Type B pancreatic cell (in vitro differentiated cells): ENCODE measurements at regions not wholly inside any gene's neighbourhood (a gene's known extent, or its start where the extent isn't known, plus 50 kb on each side); places are given as distances from the start of the nearest gene placed in this dataset.

ENCODE experiments used
- DNase-seq: peaks from one replicate; pipeline ENCODE4 v3.0.0; 2021; ENCODE audit warnings: mixed read lengths; ENCODE audit not compliant: unreplicated experiment; ENCODE audit errors: extremely low spot score
- H3K27ac Mint-ChIP-seq: 2 replicates; pipeline ENCODE4 v1.8.0; 2021; ENCODE audit warnings: mild to moderate bottlenecking, mixed read lengths
- H3K27me3 Mint-ChIP-seq: 2 replicates; pipeline ENCODE4 v1.8.0; 2021; ENCODE audit warnings: mixed read lengths
- H3K36me3 Mint-ChIP-seq: 2 replicates; pipeline ENCODE4 v1.8.0; 2021; ENCODE audit warnings: mixed read lengths
- H3K4me1 Mint-ChIP-seq: one replicate; pipeline ENCODE4 v1.8.0; 2021; ENCODE audit warnings: mixed read lengths; ENCODE audit not compliant: unreplicated experiment
- H3K4me3 Mint-ChIP-seq: 2 replicates; pipeline ENCODE4 v1.8.0; 2021; ENCODE audit warnings: mild to moderate bottlenecking, mixed read lengths
- H3K9me3 Mint-ChIP-seq: 2 replicates; pipeline ENCODE4 v1.8.0; 2021; ENCODE audit warnings: mixed read lengths
- CTCF ChIP-seq: fragments of 200-600 bp; sonication (generic); conservative IDR thresholded peaks from 2 replicates; pipeline ENCODE4 v1.5.0; 2021; ENCODE audit warnings: antibody characterized with exemption, mild to moderate bottlenecking

- DNase-seq: no peak
- Mint-ChIP-seq H3K9me3 (no peaks in the 10 kb centered on the region), H3K4me3 (no peak overlapping the region), H3K27me3 (no peaks in the 10 kb centered on the region), H3K4me1 (no peaks in the 10 kb centered on the region), H3K36me3 (no peaks in the 10 kb centered on the region), H3K27ac (no peak overlapping the region)
- TF ChIP-seq CTCF: no peak
These were observed 1957.4 kb upstream of the SEL1L start for GRCh38 chr14:83491091-83491490.

GRCh38 chr14:83520837-83521236 lies 1987.2 kb upstream of the SEL1L start:
- no peak for TF ChIP-seq CTCF
- Mint-ChIP-seq H3K36me3 (no peaks in the 10 kb centered on the region), H3K9me3 (no peaks in the 10 kb centered on the region), H3K27ac (no peak overlapping the region), H3K27me3 (peaks cover 2% of the 10 kb centered on the region), H3K4me3 (no peak overlapping the region), H3K4me1 (peaks cover 4% of the 10 kb centered on the region)
- no peak for DNase-seq

- Mint-ChIP-seq H3K9me3 (no peaks in the 10 kb centered on the region), H3K4me3 (no peak overlapping the region), H3K36me3 (no peaks in the 10 kb centered on the region), H3K27ac (no peak overlapping the region), H3K4me1 (no peaks in the 10 kb centered on the region), H3K27me3 (peaks cover 2% of the 10 kb centered on the region)
- no peak for TF ChIP-seq CTCF
- no peak for DNase-seq
These were observed 1995.9 kb upstream of the SEL1L start for GRCh38 chr14:83529531-83529930.

- no peak for TF ChIP-seq CTCF
- H3K36me3 Mint-ChIP-seq: no peaks in the 10 kb centered on the region
- no peak overlapping the region for H3K4me3 Mint-ChIP-seq
- no peaks in the 10 kb centered on the region for H3K4me1 Mint-ChIP-seq
- no peak for DNase-seq
- H3K27ac Mint-ChIP-seq: no peak overlapping the region
- H3K27me3 Mint-ChIP-seq: no peaks in the 10 kb centered on the region
- H3K9me3 Mint-ChIP-seq: no peaks in the 10 kb centered on the region
These were observed 1996.2 kb upstream of the FLRT2 start for GRCh38 chr14:83533734-83534133.

- no peak for DNase-seq
- no peaks in the 10 kb centered on the region for H3K36me3 Mint-ChIP-seq
- no peak overlapping the region for H3K4me3 Mint-ChIP-seq
- no peaks in the 10 kb centered on the region for H3K9me3 Mint-ChIP-seq
- H3K27ac Mint-ChIP-seq: no peak overlapping the region
- H3K4me1 Mint-ChIP-seq: no peaks in the 10 kb centered on the region
- no peaks in the 10 kb centered on the region for H3K27me3 Mint-ChIP-seq
- no peak for TF ChIP-seq CTCF
These were observed 1994.9 kb upstream of the FLRT2 start for GRCh38 chr14:83534995-83535394.

GRCh38 chr14:83535444-83535843 lies 1994.5 kb upstream of the FLRT2 start:
- H3K4me1 Mint-ChIP-seq: no peaks in the 10 kb centered on the region
- H3K27ac Mint-ChIP-seq: no peak overlapping the region
- no peak overlapping the region for H3K4me3 Mint-ChIP-seq
- TF ChIP-seq CTCF: no peak
- no peak for DNase-seq
- no peaks in the 10 kb centered on the region for H3K36me3 Mint-ChIP-seq
- no peaks in the 10 kb centered on the region for H3K9me3 Mint-ChIP-seq
- no peaks in the 10 kb centered on the region for H3K27me3 Mint-ChIP-seq
